ENCODE measurements at regions not wholly inside any gene's neighbourhood (a gene's known extent, or its start where the extent isn't known, plus 50 kb on each side); places are given as distances from the start of the nearest gene placed in this dataset.

GRCh38 chr13:75927183-75927669 is 291.1 kb downstream of the LMO7 start:
- POLR2A ChIA-PET (ENCODE audit: low non-redundant PET): no interaction called here

GRCh38 chr13:75920536-75920935 is 284.4 kb downstream of the LMO7 start:
- TF ChIP-seq CTCF (conservative IDR thresholded peaks at IDR 0.05; ENCODE audit: low read depth, low read length): no peak
- no peak for TF ChIP-seq EZH2 (IDR thresholded peaks at IDR 0.05; ENCODE audit: borderline replicate concordance, low read depth, low read length, poor library complexity, severe bottlenecking)
- DNase-seq (ENCODE audit: low spot score): no peak
- no peaks in the 10 kb centered on the region for H3K36me3 ChIP-seq (ENCODE audit: insufficient read depth, low read length, poor library complexity, severe bottlenecking)
- no peak overlapping the region for H3K4me3 ChIP-seq (ENCODE audit: low read depth, low read length, poor library complexity, severe bottlenecking)
- POLR2A ChIA-PET (ENCODE audit: low non-redundant PET): no interaction called here
- H3K27ac ChIP-seq (ENCODE audit: low read depth, low read length, poor library complexity, severe bottlenecking): no peak overlapping the region
- BruUV-seq (replicated peaks): no TSS peak
- no peaks in the 10 kb centered on the region for H3K4me1 ChIP-seq (ENCODE audit: insufficient read depth, low read length, poor library complexity, severe bottlenecking)
- intact Hi-C loops (cut with micrococcal nuclease; ENCODE audit: unreplicated experiment): no loop called here
- CTCF ChIA-PET: no interaction called here
- H3K27me3 ChIP-seq (replicated peaks; ENCODE audit: insufficient read depth, low read depth, low read length, poor library complexity): no peaks in the 10 kb centered on the region
- no peaks in the 10 kb centered on the region for H3K9me3 ChIP-seq (ENCODE audit: low read depth, low read length, poor library complexity, severe bottlenecking)

More at GRCh38 chr13:75927183-75927669, 291.1 kb downstream of the LMO7 start:
- Histone ChIP-seq H3K27me3 (replicated peaks; ENCODE audit: insufficient read depth, low read depth, low read length, poor library complexity) (peaks cover 25% of the 10 kb centered on the region), H3K4me3 (ENCODE audit: low read depth, low read length, poor library complexity, severe bottlenecking) (no peak overlapping the region), H3K9me3 (ENCODE audit: low read depth, low read length, poor library complexity, severe bottlenecking) (no peaks in the 10 kb centered on the region), H3K36me3 (ENCODE audit: insufficient read depth, low read length, poor library complexity, severe bottlenecking) (no peaks in the 10 kb centered on the region), H3K27ac (ENCODE audit: low read depth, low read length, poor library complexity, severe bottlenecking) (no peak overlapping the region), H3K4me1 (ENCODE audit: insufficient read depth, low read length, poor library complexity, severe bottlenecking) (no peaks in the 10 kb centered on the region)
- intact Hi-C loops (cut with micrococcal nuclease; ENCODE audit: unreplicated experiment): no loop called here
- no TSS peak for BruUV-seq (replicated peaks)
- CTCF ChIA-PET: no interaction called here
- no peak for DNase-seq (ENCODE audit: low spot score)
- TF ChIP-seq CTCF (conservative IDR thresholded peaks at IDR 0.05; ENCODE audit: low read depth, low read length) (no peak), EZH2 (IDR thresholded peaks at IDR 0.05; ENCODE audit: borderline replicate concordance, low read depth, low read length, poor library complexity, severe bottlenecking) (no peak)

GRCh38 chr13:75919660-75920199 is 283.6 kb downstream of the LMO7 start:
- no peaks in the 10 kb centered on the region for H3K9me3 ChIP-seq (ENCODE audit: low read depth, low read length, poor library complexity, severe bottlenecking)
- ChIA-PET POLR2A (ENCODE audit: low non-redundant PET) (no interaction called here), CTCF (no interaction called here)
- TF ChIP-seq CTCF (conservative IDR thresholded peaks at IDR 0.05; ENCODE audit: low read depth, low read length) (no peak), EZH2 (IDR thresholded peaks at IDR 0.05; ENCODE audit: borderline replicate concordance, low read depth, low read length, poor library complexity, severe bottlenecking) (no peak)
- H3K27me3 ChIP-seq (replicated peaks; ENCODE audit: insufficient read depth, low read depth, low read length, poor library complexity): no peaks in the 10 kb centered on the region
- H3K27ac ChIP-seq (ENCODE audit: low read depth, low read length, poor library complexity, severe bottlenecking): no peak overlapping the region
- H3K36me3 ChIP-seq (ENCODE audit: insufficient read depth, low read length, poor library complexity, severe bottlenecking): no peaks in the 10 kb centered on the region
- H3K4me1 ChIP-seq (ENCODE audit: insufficient read depth, low read length, poor library complexity, severe bottlenecking): no peaks in the 10 kb centered on the region
- DNase-seq (ENCODE audit: low spot score): no peak
- no TSS peak for BruUV-seq (replicated peaks)
- intact Hi-C loops (cut with micrococcal nuclease; ENCODE audit: unreplicated experiment): no loop called here
- H3K4me3 ChIP-seq (ENCODE audit: low read depth, low read length, poor library complexity, severe bottlenecking): no peak overlapping the region

Measured in A673 (cell line).